Jurkat, Clone E6-1 (cell line): ENCODE measurements at regions not wholly inside any gene's neighbourhood (a gene's known extent, or its start where the extent isn't known, plus 50 kb on each side); places are given as distances from the start of the nearest gene placed in this dataset.

ENCODE experiments used
- DNase-seq: peaks from one replicate; pipeline ENCODE4 v3.0.0-alpha.2; 2011; ENCODE audit warnings: low read depth, low spot score
- H3K4me3 ChIP-seq: 2 replicates; pipeline ENCODE4 v1.5.1; 2011; ENCODE audit warnings: mild to moderate bottlenecking, low read length, control low read depth, moderate library complexity

DNA sequence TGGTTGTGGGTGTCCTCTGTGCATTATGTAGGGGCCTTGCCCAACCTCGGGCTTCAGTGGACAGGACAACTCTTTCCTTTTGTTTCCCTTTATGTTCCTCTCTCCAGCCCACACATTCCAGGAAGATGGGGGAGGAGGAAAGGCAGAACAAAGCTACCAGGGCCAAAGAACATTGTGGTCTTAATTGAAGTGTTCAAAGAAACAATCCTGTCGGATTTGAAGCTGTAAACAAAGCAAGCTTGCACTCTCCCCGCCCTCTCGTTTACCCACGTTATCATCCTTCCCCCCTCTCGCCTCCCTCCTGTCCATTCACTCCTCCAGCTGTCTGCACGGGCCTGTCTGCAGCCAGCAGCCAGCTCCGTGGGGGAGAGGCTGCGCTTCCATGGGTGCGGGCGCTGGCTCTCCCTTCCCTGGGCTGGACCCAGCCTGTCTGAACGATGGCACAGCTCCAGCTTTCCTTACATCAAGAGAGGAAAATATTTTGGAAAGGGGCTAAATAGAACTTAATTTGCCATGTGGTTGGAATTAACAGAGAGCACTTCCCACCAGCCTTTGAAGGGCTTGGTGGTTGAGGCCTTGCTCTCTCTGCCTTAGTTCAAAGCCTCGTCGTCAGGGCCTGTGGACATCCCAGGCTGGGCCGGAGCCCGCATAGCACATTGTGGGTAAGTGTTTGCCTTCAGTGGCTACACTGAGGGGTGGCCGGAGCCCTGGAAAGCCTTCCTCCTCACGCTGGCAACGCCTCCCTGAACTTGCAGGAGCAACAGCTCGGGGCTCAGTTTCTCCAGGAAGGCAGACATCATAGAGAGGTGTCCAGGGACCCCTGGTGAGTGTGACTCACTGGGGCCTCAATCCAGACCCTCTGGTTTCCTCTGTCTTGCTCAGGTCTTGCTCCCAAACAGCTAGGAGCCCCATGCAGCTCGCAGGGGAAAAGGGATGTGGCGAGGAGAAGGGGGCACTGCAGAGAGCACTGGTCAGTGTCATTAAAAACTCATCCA, 60.6 kb upstream of the HS6ST1 start:
- no peak overlapping the region for H3K4me3 ChIP-seq
- no peak for DNase-seq

DNA sequence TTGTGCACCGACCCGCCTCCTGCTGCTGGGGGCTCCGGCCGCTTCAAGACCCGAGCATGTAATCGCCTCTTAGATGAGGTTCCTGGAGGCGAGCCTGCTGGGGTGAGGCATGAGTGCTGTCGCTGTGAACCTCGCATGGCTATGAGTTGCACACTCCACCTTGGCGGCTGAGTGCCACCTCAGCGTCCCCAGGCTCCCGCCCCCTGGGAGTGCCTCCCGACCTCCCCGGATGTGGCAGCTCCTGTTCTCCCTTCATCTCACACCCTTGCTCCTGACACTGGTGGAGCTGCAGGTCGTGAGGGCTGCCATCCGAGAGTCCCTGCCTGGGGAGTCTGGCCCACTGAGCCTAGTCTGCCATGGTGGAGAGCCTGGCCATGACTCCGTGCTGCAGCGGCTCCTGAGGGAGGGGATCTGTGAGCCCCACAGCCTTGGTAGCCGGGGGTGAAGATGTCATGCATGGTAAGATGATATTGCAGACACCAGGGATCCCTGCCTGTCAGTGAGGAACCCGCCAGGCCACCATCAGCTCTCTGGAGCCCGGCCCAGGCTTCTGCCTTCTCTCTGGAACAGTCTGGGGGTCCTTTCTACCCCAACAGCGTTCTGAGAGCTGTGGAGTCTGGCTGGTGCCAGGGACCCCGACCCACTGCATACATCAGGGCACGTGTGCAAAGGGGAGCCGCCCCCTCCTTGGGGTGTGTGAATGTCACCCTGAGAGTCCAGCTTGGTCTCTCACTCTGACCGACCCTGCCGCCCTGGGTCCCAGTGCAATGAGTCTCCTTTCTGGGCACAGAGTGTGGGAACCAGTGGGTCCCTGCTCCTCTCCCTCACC, 61.6 kb upstream of the HS6ST1 start:
- DNase-seq, result no peak
- H3K4me3 ChIP-seq, result no peak overlapping the region

DNA sequence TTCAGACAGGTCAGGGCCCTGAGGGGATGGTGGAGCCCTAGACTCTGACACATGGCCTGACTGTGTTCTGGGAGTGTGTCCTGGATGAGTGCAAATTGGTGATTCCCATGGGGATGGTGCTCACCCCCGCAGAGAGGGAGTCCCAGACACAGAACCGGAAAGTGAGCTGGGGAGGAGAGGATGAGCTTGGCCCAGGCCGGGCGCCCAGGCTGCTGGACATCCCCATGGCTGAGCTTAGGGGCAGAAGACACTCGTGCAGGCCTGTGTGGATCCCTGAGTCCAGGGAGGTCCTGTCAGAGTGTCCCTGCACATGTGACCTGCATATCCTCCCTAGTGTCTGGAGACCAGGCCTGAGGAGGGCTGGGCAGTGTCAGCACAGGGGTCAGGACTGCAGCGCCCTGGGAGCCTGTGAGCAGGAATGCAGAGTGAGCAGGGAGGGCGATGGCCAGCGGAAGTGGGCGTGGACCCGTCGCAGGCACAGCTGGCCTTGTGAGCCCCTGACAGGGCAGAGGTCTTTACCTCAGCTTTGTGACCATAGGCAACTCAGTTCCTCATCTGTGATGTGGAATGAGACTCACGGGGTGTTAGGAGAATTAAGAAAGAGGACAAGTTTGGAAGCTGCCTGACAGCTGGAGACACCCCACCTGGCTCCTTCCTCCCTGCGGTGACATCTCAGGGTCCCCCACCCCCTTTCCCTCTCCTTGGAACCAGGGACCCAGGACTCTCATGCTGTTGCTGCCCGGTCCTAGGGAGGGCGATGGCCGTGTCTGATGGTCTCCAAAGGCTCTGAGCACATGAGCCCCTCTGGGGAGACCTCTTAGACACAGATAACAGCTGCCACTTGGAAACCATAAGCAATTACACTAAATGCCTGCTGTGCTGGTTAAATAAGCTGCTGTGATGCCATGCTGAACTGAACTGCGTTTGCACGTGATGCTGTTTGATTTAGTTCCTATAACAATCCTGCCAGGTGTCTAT, 62.6 kb upstream of the HS6ST1 start:
- no peak overlapping the region for H3K4me3 ChIP-seq
- DNase-seq, result no peak

- H3K4me3 ChIP-seq, result no peak overlapping the region
- DNase-seq, result no peak
Measured at GRCh38 chr2:128384446-128384845, 65.8 kb upstream of the HS6ST1 start.

DNA sequence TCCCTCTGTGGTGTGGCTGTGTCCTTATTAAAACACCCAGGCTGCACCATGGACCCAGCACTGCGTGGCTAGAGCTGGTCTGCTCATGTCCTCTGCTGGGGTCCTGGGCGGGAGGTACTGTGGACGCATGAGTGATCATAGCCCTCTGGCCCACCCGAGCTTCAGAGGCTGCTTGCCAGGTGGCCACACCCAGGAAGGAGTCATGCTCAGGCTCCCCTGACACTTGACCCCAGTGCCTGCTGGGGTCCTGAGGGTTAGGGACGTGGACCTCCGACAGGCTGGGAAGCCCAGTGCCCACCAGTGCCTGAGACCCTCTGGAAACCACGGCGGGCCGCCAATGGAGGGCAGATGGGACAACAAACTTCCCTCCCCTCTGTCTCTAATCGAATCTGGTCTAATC, 66.3 kb upstream of the HS6ST1 start:
- H3K4me3 ChIP-seq, result no peak overlapping the region
- DNase-seq, result no peak

DNA sequence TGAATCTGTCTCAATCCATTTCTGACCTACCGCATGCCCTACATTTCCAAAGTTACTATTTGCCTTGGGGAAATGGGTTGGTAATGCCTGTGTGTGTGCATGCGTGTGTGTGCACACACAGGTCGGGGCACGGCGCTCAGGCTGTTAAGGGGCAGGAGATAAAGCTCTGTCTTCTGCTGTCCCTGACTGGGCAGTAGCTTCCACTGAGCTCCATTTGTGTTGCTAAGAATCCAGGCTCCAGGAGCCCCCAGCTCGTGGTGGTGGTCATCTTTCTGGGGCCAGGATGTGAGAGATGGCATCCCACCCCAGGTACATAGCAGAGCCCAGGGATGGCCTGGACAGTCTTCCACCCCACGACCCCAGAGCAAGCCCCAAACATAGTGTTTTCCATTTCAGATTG, 66.7 kb upstream of the HS6ST1 start:
- no peak for DNase-seq
- no peak overlapping the region for H3K4me3 ChIP-seq

GRCh38 chr2:128386066-128386465, 67.4 kb upstream of the HS6ST1 start:
- H3K4me3 ChIP-seq, result no peak overlapping the region
- DNase-seq, result no peak

DNA sequence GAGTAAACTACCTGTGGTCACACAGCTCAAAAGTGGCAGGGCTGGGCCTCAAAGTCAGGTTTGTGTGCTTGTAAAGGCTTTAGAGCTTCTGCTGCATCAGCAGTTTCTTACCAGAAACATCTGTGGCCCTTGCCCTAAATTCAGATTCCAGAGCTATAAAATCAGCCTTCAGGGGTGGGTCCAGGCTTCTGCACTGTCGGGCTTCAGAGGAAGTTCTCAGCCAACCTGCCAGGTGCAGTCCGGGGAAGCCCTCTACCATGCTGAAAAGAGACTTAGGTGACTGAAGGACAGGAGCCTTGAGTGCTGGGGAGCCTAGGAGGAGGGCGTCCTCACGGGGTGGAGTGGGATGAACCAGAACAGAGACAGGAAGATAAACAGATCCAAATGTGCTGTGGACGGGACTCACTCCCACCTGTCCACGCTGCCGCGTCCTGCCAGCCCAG, 69.9 kb upstream of the HS6ST1 start:
- no peak for DNase-seq
- H3K4me3 ChIP-seq, result no peak overlapping the region

DNA sequence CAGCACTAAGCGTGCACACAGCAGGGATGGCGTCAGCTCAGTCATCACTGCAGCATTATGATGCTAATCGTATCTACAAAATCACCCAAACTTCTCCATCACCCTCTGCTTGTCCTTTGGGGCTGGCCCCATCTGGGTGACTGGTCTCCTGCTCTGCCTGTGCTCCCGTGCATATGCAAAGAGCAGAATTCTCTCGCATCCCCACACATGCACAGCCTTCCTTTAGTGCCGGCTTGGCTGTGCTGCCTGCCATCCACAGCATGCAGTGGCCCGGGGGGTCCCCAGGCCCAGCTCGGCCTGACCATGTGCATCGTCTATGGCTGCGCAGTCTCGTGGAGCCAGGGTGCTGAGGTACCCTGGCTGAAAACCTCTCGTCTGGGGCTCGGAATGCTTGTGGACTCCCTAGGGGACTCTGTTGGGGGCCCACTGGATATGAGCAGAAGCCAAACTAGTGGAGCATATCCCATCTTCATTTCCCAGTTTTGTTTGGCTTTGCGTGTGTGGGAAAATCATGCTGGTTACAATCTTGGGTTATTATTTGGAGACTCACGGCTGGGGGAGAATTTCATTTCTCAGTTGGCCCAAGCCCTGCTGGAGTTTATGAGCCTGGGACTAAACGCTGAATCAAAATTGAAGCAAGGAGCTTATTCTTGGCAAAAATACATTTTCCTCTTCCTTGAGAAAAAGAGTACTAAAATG, 70.9 kb upstream of the HS6ST1 start:
- DNase-seq, result no peak
- no peak overlapping the region for H3K4me3 ChIP-seq

- H3K4me3 ChIP-seq, result no peak overlapping the region
- DNase-seq, result no peak
Measured at GRCh38 chr2:128390256-128390990, 71.8 kb upstream of the HS6ST1 start.

DNA sequence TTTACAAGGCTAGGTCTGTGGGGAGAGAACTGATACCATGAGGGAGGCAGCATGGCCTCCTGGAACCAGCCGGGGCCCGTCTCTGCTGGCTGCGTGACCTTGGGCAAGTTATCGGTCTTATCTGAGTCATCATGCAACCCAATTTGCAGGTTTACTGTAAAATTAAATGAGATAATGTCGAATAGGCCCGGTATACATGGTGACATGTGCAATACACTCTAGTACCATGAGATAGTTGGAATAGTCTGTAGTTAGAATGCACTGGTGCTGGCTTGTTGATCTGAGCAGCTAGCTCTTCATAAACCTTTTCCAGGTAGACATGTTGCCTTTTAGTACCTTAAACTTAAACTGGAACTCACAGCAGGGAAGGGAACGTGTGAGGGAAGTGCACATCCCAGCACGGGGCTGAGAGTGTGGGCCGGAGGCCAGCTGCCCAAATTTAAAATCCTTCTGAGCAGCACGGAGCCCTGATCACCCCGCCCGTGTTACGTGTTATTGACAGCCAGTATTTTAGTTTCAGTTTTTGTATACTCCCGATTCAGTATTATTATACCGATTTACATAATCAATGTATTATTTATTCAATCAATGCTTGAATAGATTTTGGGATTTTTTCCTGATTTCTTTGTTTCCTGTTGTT, 72.4 kb upstream of the HS6ST1 start:
- no peak for DNase-seq
- H3K4me3 ChIP-seq, result no peak overlapping the region

GRCh38 chr2:128391679-128392078, 73.0 kb upstream of the HS6ST1 start:
- no peak overlapping the region for H3K4me3 ChIP-seq
- no peak for DNase-seq

DNA sequence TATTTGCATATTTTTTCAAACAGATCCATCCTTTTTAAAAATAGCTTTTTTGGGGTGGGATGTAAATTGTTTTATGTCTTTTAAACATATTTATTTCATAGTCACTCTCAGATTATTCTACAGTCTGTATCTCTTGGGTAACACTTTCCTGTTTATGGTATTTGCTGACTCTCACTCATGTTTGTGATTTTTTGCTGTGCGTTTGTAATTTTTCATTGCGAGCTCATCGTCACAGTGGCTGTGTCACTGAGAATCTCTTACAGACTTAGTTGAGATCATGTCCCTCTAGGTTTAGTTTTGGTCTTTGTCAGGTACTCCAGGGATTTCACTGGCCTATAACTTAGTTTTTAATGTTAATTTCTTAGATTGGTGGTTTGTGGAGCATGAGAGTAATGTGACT, 73.5 kb upstream of the HS6ST1 start:
- H3K4me3 ChIP-seq, result no peak overlapping the region
- no peak for DNase-seq

- no peak for DNase-seq
- H3K4me3 ChIP-seq, result no peak overlapping the region
Measured at GRCh38 chr2:128394007-128394730, 75.5 kb upstream of the HS6ST1 start.

DNA sequence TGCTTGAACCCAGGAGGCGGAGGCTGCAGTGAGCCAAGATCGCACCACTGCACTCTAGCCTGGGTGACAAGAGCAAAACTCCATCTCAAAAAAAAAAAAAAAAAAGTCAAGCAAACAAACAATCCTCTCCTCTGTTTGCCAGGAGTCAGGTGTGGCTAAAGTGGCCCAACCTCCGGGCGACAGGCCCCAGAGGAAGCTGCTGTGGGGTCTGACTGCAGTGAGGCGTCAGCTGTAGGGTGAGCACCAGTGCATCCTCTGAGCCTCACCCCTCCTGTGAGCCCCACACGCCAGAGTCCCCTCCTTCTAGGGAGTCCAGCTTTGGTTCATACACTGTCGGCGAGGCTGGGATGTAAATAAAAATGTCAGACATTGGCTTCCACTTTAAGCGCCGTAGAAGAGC, 76.5 kb upstream of the HS6ST1 start:
- no peak for DNase-seq
- H3K4me3 ChIP-seq, result no peak overlapping the region

GRCh38 chr2:128395640-128396499, 77.2 kb upstream of the HS6ST1 start:
- DNase-seq, result no peak
- no peak overlapping the region for H3K4me3 ChIP-seq
